Progenitor cell of endocrine pancreas (in vitro differentiated cells): ENCODE measurements at regions not wholly inside any gene's neighbourhood (a gene's known extent, or its start where the extent isn't known, plus 50 kb on each side); places are given as distances from the start of the nearest gene placed in this dataset.

Experiments
- DNase-seq: peaks from one replicate; pipeline ENCODE4 v3.0.0; 2021; ENCODE audit warnings: low spot score; ENCODE audit not compliant: unreplicated experiment
- H3K27ac Mint-ChIP-seq: 2 replicates; pipeline ENCODE4 v1.8.0; 2021; ENCODE audit warnings: mild to moderate bottlenecking, moderate library complexity, mixed read lengths
- H3K27me3 Mint-ChIP-seq: 2 replicates; pipeline ENCODE4 v1.8.0; 2021; ENCODE audit warnings: mixed read lengths
- H3K36me3 Mint-ChIP-seq: 2 replicates; pipeline ENCODE4 v1.8.0; 2022; ENCODE audit warnings: mixed read lengths; ENCODE audit not compliant: insufficient read depth
- H3K4me1 Mint-ChIP-seq: 2 replicates; pipeline ENCODE4 v1.8.0; 2021; ENCODE audit warnings: low read depth, mixed read lengths
- H3K4me3 Mint-ChIP-seq: 2 replicates; pipeline ENCODE4 v1.8.0; 2021; ENCODE audit warnings: low read depth, mild to moderate bottlenecking, moderate library complexity, mixed read lengths
- H3K9me3 Mint-ChIP-seq: 2 replicates; pipeline ENCODE4 v1.8.0; 2021; ENCODE audit warnings: low read depth, mixed read lengths
- TF ChIP-seq, protein P1 (sequence below): fragments of 200-600 bp; sonication (generic); IDR thresholded peaks from one replicate; pipeline ENCODE4 v1.5.0; 2021; ENCODE audit warnings: antibody characterized with exemption, mild to moderate bottlenecking; ENCODE audit not compliant: unreplicated experiment

- TF ChIP-seq, protein P1, sequence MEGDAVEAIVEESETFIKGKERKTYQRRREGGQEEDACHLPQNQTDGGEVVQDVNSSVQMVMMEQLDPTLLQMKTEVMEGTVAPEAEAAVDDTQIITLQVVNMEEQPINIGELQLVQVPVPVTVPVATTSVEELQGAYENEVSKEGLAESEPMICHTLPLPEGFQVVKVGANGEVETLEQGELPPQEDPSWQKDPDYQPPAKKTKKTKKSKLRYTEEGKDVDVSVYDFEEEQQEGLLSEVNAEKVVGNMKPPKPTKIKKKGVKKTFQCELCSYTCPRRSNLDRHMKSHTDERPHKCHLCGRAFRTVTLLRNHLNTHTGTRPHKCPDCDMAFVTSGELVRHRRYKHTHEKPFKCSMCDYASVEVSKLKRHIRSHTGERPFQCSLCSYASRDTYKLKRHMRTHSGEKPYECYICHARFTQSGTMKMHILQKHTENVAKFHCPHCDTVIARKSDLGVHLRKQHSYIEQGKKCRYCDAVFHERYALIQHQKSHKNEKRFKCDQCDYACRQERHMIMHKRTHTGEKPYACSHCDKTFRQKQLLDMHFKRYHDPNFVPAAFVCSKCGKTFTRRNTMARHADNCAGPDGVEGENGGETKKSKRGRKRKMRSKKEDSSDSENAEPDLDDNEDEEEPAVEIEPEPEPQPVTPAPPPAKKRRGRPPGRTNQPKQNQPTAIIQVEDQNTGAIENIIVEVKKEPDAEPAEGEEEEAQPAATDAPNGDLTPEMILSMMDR, result no peak
- Mint-ChIP-seq H3K36me3 (peaks cover 3% of the 10 kb centered on the region), H3K27ac (no peak overlapping the region), H3K4me1 (peaks cover 12% of the 10 kb centered on the region), H3K9me3 (peaks cover 17% of the 10 kb centered on the region), H3K4me3 (no peak overlapping the region), H3K27me3 (peaks cover 2% of the 10 kb centered on the region)
- DNase-seq, result no peak
These were observed 91.3 kb downstream of the MYEOV start for GRCh38 chr11:69385144-69385820.

GRCh38 chr11:69385832-69386427 lies 92.0 kb downstream of the MYEOV start:
- H3K9me3 Mint-ChIP-seq, result peaks cover 17% of the 10 kb centered on the region
- no peak for DNase-seq
- TF ChIP-seq, protein P1, result no peak
- H3K4me1 Mint-ChIP-seq, result peaks cover 15% of the 10 kb centered on the region
- no peak overlapping the region for H3K4me3 Mint-ChIP-seq
- peaks cover 3% of the 10 kb centered on the region for H3K36me3 Mint-ChIP-seq
- peaks cover 4% of the 10 kb centered on the region for H3K27me3 Mint-ChIP-seq
- H3K27ac Mint-ChIP-seq, result peak overlapping the region; percentile 56

GRCh38 chr11:69386594-69387408 lies 92.8 kb downstream of the MYEOV start:
- Mint-ChIP-seq H3K27me3 (peaks cover 6% of the 10 kb centered on the region), H3K36me3 (peaks cover 3% of the 10 kb centered on the region), H3K4me3 (no peak overlapping the region), H3K27ac (peak overlapping the region; percentile 62), H3K9me3 (peaks cover 17% of the 10 kb centered on the region), H3K4me1 (peaks cover 17% of the 10 kb centered on the region)
- TF ChIP-seq, protein P1, result no peak
- no peak for DNase-seq

DNA sequence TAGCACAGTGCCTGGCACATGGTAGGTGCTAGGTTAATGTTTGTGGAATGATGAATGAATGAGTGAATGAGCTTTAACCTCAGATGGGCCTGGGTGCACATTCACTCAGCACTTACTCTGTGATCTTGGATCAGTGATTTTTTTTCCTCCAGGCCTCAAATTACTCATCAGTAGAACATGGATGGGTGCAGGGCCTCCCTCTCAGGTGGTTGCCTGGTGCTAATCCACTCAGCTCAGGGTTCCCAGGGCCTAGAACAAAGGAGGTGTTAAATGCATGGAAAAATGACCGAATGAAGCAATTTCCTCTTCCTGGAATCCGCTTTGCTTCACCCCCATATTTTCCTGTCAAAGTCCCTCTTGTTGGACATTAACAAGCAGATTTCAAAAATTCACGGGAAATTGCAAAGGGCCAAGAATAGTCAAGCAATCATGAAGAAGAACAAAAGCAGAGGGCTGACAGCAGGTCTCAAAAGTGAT lies 93.5 kb downstream of the MYEOV start:
- Mint-ChIP-seq H3K9me3 (peaks cover 17% of the 10 kb centered on the region), H3K27me3 (peaks cover 6% of the 10 kb centered on the region), H3K36me3 (peaks cover 3% of the 10 kb centered on the region), H3K27ac (no peak overlapping the region), H3K4me1 (peaks cover 17% of the 10 kb centered on the region), H3K4me3 (no peak overlapping the region)
- DNase-seq, result no peak
- TF ChIP-seq, protein P1, result no peak

- Mint-ChIP-seq H3K27me3 (peaks cover 6% of the 10 kb centered on the region), H3K36me3 (peaks cover 3% of the 10 kb centered on the region), H3K27ac (peak overlapping the region; percentile 94), H3K9me3 (peaks cover 17% of the 10 kb centered on the region), H3K4me3 (no peak overlapping the region), H3K4me1 (peaks cover 19% of the 10 kb centered on the region)
- no peak for DNase-seq
- TF ChIP-seq, protein P1, result no peak
These were observed 93.3 kb upstream of the LINC01488 start for GRCh38 chr11:69388210-69388609.
